ENCODE measurements at regions not wholly inside any gene's neighbourhood (a gene's known extent, or its start where the extent isn't known, plus 50 kb on each side); places are given as distances from the start of the nearest gene placed in this dataset.

DNA sequence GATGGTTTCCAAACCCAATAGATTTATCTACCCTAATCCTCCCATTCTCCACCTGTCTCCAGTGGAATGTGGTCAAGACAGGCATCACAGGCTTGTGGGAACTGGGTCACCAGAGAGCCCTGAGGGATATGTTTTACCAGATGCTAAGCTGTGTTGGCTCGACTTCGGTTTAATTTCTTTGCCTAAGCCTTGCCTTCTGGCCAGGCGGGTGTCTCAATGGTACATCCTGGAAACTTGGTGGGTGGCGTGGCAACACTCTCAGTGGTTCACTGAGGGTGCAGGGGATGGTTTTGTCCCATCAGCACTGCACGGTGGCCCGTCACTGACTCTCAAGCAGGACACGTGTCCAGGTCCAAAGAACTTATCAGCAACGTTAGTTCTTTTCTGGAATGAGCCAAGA is 192.2 kb downstream of the TENT4A start:
- no peaks in the 10 kb centered on the region for H3K4me1 ChIP-seq (ENCODE audit: low read length)

DNA sequence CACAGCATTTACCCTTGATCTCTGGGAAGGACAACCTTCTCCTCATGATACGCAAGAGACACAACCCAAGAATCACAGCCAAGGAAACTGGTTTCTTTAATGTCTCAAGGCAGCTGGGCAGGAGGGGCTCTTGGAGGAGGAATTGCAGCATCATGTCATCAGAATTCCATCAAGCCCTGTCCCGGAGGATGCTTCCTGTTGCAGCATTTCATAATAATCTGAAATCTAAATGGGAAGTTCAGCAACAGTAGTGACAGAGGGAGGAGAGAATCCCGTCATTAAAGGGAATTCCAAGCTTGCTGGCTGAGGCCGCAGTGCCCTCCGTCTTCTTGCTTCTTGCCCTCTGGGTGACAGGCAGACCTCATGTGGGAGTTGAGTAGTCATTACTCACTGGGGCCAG is 192.7 kb downstream of the TENT4A start:
- Histone ChIP-seq H3K27me3 (ENCODE audit: low read length) (no peaks in the 10 kb centered on the region), H3K4me3 (ENCODE audit: low read length) (no peak overlapping the region), H4K20me1 (ENCODE audit: insufficient read depth, low read depth, low read length) (no peaks in the 10 kb centered on the region), H3K9ac (ENCODE audit: low read length) (no peak overlapping the region), H3K4me1 (ENCODE audit: low read length) (no peaks in the 10 kb centered on the region), H3K9me3 (ENCODE audit: low read length) (no peaks in the 10 kb centered on the region), H2AFZ (ENCODE audit: low read length) (no peak overlapping the region), H3K79me2 (ENCODE audit: low read length) (no peaks in the 10 kb centered on the region), H3K36me3 (ENCODE audit: insufficient read depth, low read length) (no peaks in the 10 kb centered on the region), H3K9me2 (replicated peaks; ENCODE audit: insufficient read depth, low read length) (no peaks in the 10 kb centered on the region), H3K4me2 (ENCODE audit: low read depth, low read length, poor library complexity, severe bottlenecking) (no peak overlapping the region), H3K27ac (ENCODE audit: low read length) (no peak overlapping the region)
- DNase-seq = no peak

More for the DNA sequence above, 192.2 kb downstream of the TENT4A start:
- DNase-seq = no peak
- Histone ChIP-seq H3K9me2 (replicated peaks; ENCODE audit: insufficient read depth, low read length) (no peaks in the 10 kb centered on the region), H4K20me1 (ENCODE audit: insufficient read depth, low read depth, low read length) (no peaks in the 10 kb centered on the region), H3K4me3 (ENCODE audit: low read length) (no peak overlapping the region), H2AFZ (ENCODE audit: low read length) (no peak overlapping the region), H3K27me3 (ENCODE audit: low read length) (no peaks in the 10 kb centered on the region), H3K79me2 (ENCODE audit: low read length) (no peaks in the 10 kb centered on the region), H3K36me3 (ENCODE audit: insufficient read depth, low read length) (no peaks in the 10 kb centered on the region), H3K27ac (ENCODE audit: low read length) (no peak overlapping the region), H3K4me2 (ENCODE audit: low read depth, low read length, poor library complexity, severe bottlenecking) (no peak overlapping the region), H3K9ac (ENCODE audit: low read length) (no peak overlapping the region), H3K9me3 (ENCODE audit: low read length) (no peaks in the 10 kb centered on the region)

GRCh38 chr5:6907320-6907918 is 194.2 kb downstream of the TENT4A start:
- Histone ChIP-seq H3K36me3 (ENCODE audit: insufficient read depth, low read length) (no peaks in the 10 kb centered on the region), H2AFZ (ENCODE audit: low read length) (no peak overlapping the region), H3K9me2 (replicated peaks; ENCODE audit: insufficient read depth, low read length) (no peaks in the 10 kb centered on the region), H3K4me1 (ENCODE audit: low read length) (no peaks in the 10 kb centered on the region), H3K4me2 (ENCODE audit: low read depth, low read length, poor library complexity, severe bottlenecking) (no peak overlapping the region), H3K27me3 (ENCODE audit: low read length) (no peaks in the 10 kb centered on the region), H3K27ac (ENCODE audit: low read length) (no peak overlapping the region), H3K79me2 (ENCODE audit: low read length) (no peaks in the 10 kb centered on the region), H3K9me3 (ENCODE audit: low read length) (no peaks in the 10 kb centered on the region), H4K20me1 (ENCODE audit: insufficient read depth, low read depth, low read length) (no peaks in the 10 kb centered on the region), H3K9ac (ENCODE audit: low read length) (no peak overlapping the region), H3K4me3 (ENCODE audit: low read length) (no peak overlapping the region)
- no peak for DNase-seq

DNA sequence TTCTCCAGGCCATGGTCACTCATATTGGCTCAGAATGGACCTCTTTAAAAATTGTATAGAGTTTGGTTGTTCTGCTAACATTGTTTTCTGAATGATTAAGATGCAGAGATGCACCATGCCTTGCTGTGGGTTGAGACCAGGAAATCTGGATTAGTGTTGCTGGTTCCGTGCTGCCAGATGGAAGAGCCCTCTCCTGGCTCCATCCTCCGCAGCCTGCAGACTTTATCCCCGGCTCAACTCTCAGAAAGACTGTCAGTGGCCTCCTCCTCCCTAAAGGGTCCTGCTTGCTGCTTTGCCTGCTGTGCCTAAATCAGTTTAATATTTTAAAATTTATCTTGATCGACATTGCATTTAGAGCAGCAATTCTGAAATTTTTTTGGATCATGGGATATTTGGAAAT is 196.7 kb downstream of the TENT4A start:
- H2AFZ ChIP-seq (ENCODE audit: low read length) = no peak overlapping the region
- H4K20me1 ChIP-seq (ENCODE audit: insufficient read depth, low read depth, low read length) = no peaks in the 10 kb centered on the region
- no peaks in the 10 kb centered on the region for H3K9me3 ChIP-seq (ENCODE audit: low read length)
- H3K9me2 ChIP-seq (replicated peaks; ENCODE audit: insufficient read depth, low read length) = no peaks in the 10 kb centered on the region
- no peak overlapping the region for H3K4me3 ChIP-seq (ENCODE audit: low read length)
- no peaks in the 10 kb centered on the region for H3K79me2 ChIP-seq (ENCODE audit: low read length)
- no peak overlapping the region for H3K27ac ChIP-seq (ENCODE audit: low read length)
- no peaks in the 10 kb centered on the region for H3K36me3 ChIP-seq (ENCODE audit: insufficient read depth, low read length)
- H3K27me3 ChIP-seq (ENCODE audit: low read length) = no peaks in the 10 kb centered on the region
- H3K9ac ChIP-seq (ENCODE audit: low read length) = no peak overlapping the region
- DNase-seq = no peak
- H3K4me2 ChIP-seq (ENCODE audit: low read depth, low read length, poor library complexity, severe bottlenecking) = no peak overlapping the region
- no peaks in the 10 kb centered on the region for H3K4me1 ChIP-seq (ENCODE audit: low read length)

DNA sequence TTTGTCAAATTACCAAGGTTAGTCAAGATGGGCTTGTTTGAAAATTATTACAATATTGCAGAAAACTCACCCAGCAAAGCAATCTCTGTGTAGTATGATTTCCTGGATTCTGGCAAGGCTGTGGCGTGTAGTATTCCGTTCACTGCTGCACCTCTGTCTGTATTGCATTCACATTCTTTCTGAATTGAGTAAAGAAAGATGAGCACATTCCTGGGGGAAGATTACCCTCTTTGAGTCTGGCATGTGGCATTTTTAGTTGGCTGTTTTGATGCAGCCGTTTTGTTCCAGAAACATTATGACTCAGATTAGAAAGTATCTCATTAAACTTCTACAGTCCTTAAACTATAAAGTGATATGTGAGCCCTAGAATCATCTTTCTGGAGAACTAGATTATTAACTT is 197.7 kb downstream of the TENT4A start:
- Histone ChIP-seq H3K9me2 (replicated peaks; ENCODE audit: insufficient read depth, low read length) (no peaks in the 10 kb centered on the region), H2AFZ (ENCODE audit: low read length) (no peak overlapping the region), H3K27me3 (ENCODE audit: low read length) (no peaks in the 10 kb centered on the region), H3K79me2 (ENCODE audit: low read length) (no peaks in the 10 kb centered on the region), H4K20me1 (ENCODE audit: insufficient read depth, low read depth, low read length) (no peaks in the 10 kb centered on the region), H3K4me2 (ENCODE audit: low read depth, low read length, poor library complexity, severe bottlenecking) (no peak overlapping the region), H3K9me3 (ENCODE audit: low read length) (no peaks in the 10 kb centered on the region), H3K9ac (ENCODE audit: low read length) (no peak overlapping the region), H3K36me3 (ENCODE audit: insufficient read depth, low read length) (no peaks in the 10 kb centered on the region), H3K4me3 (ENCODE audit: low read length) (no peak overlapping the region), H3K27ac (ENCODE audit: low read length) (no peak overlapping the region), H3K4me1 (ENCODE audit: low read length) (no peaks in the 10 kb centered on the region)
- DNase-seq = no peak

- DNase-seq = no peak
- H3K27me3 ChIP-seq (ENCODE audit: low read length) = no peaks in the 10 kb centered on the region
- H4K20me1 ChIP-seq (ENCODE audit: insufficient read depth, low read depth, low read length) = no peaks in the 10 kb centered on the region
- no peaks in the 10 kb centered on the region for H3K79me2 ChIP-seq (ENCODE audit: low read length)
- H3K27ac ChIP-seq (ENCODE audit: low read length) = no peak overlapping the region
- no peak overlapping the region for H3K4me3 ChIP-seq (ENCODE audit: low read length)
- H3K9me3 ChIP-seq (ENCODE audit: low read length) = no peaks in the 10 kb centered on the region
- H3K4me2 ChIP-seq (ENCODE audit: low read depth, low read length, poor library complexity, severe bottlenecking) = no peak overlapping the region
- H3K9ac ChIP-seq (ENCODE audit: low read length) = no peak overlapping the region
- no peak overlapping the region for H2AFZ ChIP-seq (ENCODE audit: low read length)
- H3K36me3 ChIP-seq (ENCODE audit: insufficient read depth, low read length) = no peaks in the 10 kb centered on the region
- H3K9me2 ChIP-seq (replicated peaks; ENCODE audit: insufficient read depth, low read length) = no peaks in the 10 kb centered on the region
- H3K4me1 ChIP-seq (ENCODE audit: low read length) = no peaks in the 10 kb centered on the region
Measured at GRCh38 chr5:6914347-6914746, 201.1 kb downstream of the TENT4A start.

DNA sequence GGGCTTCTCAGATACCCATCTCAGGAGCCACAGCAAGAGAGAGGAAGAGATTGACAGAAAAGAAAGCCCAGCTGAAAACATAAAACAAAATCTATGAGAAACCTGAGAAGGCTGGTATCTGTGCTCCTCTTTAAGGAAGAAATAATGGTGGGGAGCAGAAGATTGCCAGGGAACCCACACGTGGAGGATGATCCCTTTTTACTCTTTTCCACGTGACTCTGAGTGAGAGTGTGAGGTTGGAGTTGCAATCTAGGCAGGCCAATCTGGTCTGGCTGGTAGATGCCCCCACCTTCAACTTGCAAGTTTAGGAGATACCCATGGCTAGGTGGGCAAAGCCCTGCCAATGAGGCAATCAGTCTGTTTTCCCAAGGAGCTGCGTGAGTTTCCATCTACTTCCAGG is 202.3 kb downstream of the TENT4A start:
- Histone ChIP-seq H3K4me2 (ENCODE audit: low read depth, low read length, poor library complexity, severe bottlenecking) (no peak overlapping the region), H3K4me3 (ENCODE audit: low read length) (no peak overlapping the region), H3K27ac (ENCODE audit: low read length) (no peak overlapping the region), H3K27me3 (ENCODE audit: low read length) (no peaks in the 10 kb centered on the region), H3K79me2 (ENCODE audit: low read length) (no peaks in the 10 kb centered on the region), H3K36me3 (ENCODE audit: insufficient read depth, low read length) (no peaks in the 10 kb centered on the region), H2AFZ (ENCODE audit: low read length) (no peak overlapping the region), H3K9me3 (ENCODE audit: low read length) (no peaks in the 10 kb centered on the region), H3K4me1 (ENCODE audit: low read length) (no peaks in the 10 kb centered on the region), H4K20me1 (ENCODE audit: insufficient read depth, low read depth, low read length) (no peaks in the 10 kb centered on the region), H3K9me2 (replicated peaks; ENCODE audit: insufficient read depth, low read length) (no peaks in the 10 kb centered on the region), H3K9ac (ENCODE audit: low read length) (no peak overlapping the region)
- no peak for DNase-seq

DNA sequence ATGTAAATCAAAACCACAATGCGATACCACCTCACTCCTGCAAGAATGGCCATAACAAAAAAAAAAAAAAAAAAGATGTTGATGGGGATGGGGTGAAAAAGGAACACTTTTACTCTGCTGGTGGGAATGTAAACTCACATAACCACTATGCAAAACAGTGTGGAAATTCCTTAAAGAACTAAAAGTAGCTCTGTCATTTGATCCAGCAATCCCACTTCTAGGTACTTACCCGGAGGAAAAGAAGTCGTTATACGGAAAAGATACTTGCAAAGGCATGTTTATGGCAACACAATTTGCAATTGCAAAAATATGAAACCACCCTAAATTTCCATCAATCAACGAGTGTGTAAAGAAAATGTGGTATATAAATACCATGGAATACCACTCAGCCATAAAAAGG is 205.0 kb downstream of the TENT4A start:
- Histone ChIP-seq H3K36me3 (ENCODE audit: insufficient read depth, low read length) (no peaks in the 10 kb centered on the region), H3K79me2 (ENCODE audit: low read length) (no peaks in the 10 kb centered on the region), H3K4me2 (ENCODE audit: low read depth, low read length, poor library complexity, severe bottlenecking) (no peak overlapping the region), H3K4me3 (ENCODE audit: low read length) (no peak overlapping the region), H3K4me1 (ENCODE audit: low read length) (no peaks in the 10 kb centered on the region), H3K27me3 (ENCODE audit: low read length) (no peaks in the 10 kb centered on the region), H3K27ac (ENCODE audit: low read length) (no peak overlapping the region), H2AFZ (ENCODE audit: low read length) (no peak overlapping the region), H3K9me3 (ENCODE audit: low read length) (no peaks in the 10 kb centered on the region), H4K20me1 (ENCODE audit: insufficient read depth, low read depth, low read length) (no peaks in the 10 kb centered on the region), H3K9me2 (replicated peaks; ENCODE audit: insufficient read depth, low read length) (no peaks in the 10 kb centered on the region), H3K9ac (ENCODE audit: low read length) (no peak overlapping the region)
- DNase-seq = no peak

Measured in Karpas-422 (cell line).